Activated naive CD4-positive, alpha-beta T cell treated with anti-CD3 and anti-CD28 coated beads, Interleukin-2, amount 50 U/mL, for 72 hours (primary cell): ENCODE measurements at regions not wholly inside any gene's neighbourhood (a gene's known extent, or its start where the extent isn't known, plus 50 kb on each side); places are given as distances from the start of the nearest gene placed in this dataset.
"Not testable (repeated sequence)": the region's sequence is repeated elsewhere in the genome, so short reads cannot be mapped to it uniquely, and the experiment has no call there.

ENCODE experiments used
- ATAC-seq, 2 donors: fragments of 150-1000 bp; cut with Tn5 transposase; 2 replicates each; pipeline ENCODE4 v1.10.0; 2021; ENCODE audit warnings: mild to moderate bottlenecking in 2 of 2, moderate library complexity in 2 of 2
- DNase-seq, 2 donors: peaks; one replicate each; pipeline ENCODE4 v3.0.0; 2021 to 2022; ENCODE audit warnings: low spot score in 2 of 2
- H3K27ac Mint-ChIP-seq, 2 donors: one replicate each; pipeline ENCODE4 v1.8.0; 2022; ENCODE audit warnings: mild to moderate bottlenecking in 2 of 2, mixed read lengths in 2 of 2
- H3K36me3 Mint-ChIP-seq, 2 donors: one replicate each; pipeline ENCODE4 v1.8.0; 2022; ENCODE audit warnings: mixed read lengths in 2 of 2
- H3K9me3 Mint-ChIP-seq, 2 donors: one replicate each; pipeline ENCODE4 v1.8.0; 2022; ENCODE audit warnings: mixed read lengths in 2 of 2

DNA sequence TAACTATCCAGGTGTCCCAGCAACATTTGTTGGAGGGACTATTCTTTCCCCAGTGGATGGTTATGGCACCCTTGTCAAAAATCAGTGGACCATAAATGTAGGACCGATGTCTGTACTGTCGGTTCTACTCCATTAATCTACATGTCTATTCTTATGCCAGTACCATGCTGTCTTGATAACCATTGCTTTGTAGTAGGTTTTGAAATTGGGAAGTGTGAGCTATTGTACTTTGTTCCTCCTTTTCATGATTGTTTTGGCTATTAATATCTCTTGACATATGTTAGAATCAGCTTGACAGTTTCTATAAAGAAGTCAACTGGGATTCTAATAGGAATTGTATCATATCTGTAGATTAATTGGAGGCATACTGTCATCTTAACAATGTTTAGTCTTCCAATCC, 112.7 kb downstream of the HNRNPD start:
- ATAC-seq, result no peak
- Mint-ChIP-seq H3K27ac (no peak overlapping the region), H3K9me3 (peaks cover 0 to 3% of the 10 kb centered on the region in 2 donors), H3K36me3 (no peaks in the 10 kb centered on the region)
- DNase-seq, result no peak

DNA sequence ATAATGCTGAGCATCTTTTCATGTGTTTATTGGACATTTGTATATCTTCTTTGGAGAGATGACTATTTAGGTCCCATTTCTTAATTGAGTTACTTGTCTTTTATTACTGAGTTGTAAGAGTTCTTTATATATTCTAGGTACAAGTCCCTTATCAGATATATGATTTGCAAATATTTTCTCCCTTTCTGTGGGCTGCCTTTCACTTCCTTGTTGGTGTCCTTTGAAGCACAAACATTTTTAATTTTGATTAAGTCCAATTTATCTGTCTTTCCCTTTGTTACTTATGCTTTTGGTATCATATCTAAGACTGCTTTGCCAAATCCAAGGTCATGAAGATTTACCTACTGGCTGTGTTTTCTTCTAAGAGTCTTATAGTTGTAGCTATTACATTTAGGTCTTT, 113.2 kb downstream of the HNRNPD start:
- Mint-ChIP-seq H3K9me3 (peaks cover 0 to 3% of the 10 kb centered on the region in 2 donors), H3K36me3 (no peaks in the 10 kb centered on the region), H3K27ac (no peak overlapping the region)
- no peak for DNase-seq
- ATAC-seq, result no peak

- DNase-seq (no peak), ATAC-seq (no peak)
- Mint-ChIP-seq H3K36me3 (no peaks in the 10 kb centered on the region), H3K9me3 (no peaks in the 10 kb centered on the region), H3K27ac (no peak overlapping the region)
Measured at GRCh38 chr4:82256718-82257117, 117.1 kb downstream of the HNRNPD start.

DNA sequence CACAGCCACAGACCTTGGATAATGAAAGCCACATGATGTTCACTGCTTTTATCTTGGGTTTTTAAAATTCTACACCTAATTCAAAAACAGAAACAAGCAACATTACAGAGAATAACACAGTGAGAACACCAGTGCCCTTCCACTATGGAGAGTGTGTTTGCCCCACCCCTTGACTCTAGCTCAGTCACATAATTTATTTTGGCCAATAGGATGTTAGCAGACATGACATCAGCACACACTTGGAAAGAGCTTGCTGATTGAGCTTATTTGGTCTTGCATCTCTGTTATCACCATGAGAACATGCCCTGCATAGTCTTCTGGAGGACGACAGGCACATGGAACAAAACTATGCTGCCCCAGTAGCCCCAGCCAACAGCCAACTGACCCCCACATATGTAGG, 118.1 kb downstream of the HNRNPD start:
- no peak for ATAC-seq
- Mint-ChIP-seq H3K9me3 (peaks cover 0 to 4% of the 10 kb centered on the region in 2 donors), H3K27ac (no peak overlapping the region), H3K36me3 (no peaks in the 10 kb centered on the region)
- DNase-seq, result no peak

GRCh38 chr4:82248903-82249632, 124.7 kb downstream of the HNRNPD start:
- ATAC-seq (no peak), DNase-seq (no peak)
- peaks cover 0 to 4% of the 10 kb centered on the region in 2 donors for H3K9me3 Mint-ChIP-seq
- no peak overlapping the region for H3K27ac Mint-ChIP-seq
- H3K36me3 Mint-ChIP-seq, result no peaks in the 10 kb centered on the region

DNA sequence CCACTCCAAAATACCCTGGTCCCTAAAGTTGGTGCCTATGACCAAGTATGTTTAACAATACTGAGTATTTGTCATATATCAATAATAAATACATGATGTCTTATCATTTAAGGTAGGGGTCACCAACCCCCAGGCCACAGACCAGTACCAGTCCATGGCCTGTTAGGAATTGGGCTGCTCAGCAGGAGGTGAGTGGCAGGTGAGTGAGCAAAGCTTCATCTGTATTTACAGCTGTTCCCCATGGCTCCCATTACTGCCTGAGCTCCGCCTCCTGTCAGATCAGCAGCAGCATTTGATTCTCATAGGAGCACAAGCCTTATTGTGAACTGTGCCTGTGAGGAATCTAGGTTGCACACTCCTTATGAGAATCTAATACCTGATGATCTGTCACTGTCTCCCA, 126.2 kb downstream of the HNRNPD start:
- no peak for DNase-seq
- ATAC-seq, result no peak
- no peak overlapping the region for H3K27ac Mint-ChIP-seq
- H3K9me3 Mint-ChIP-seq, result peaks cover 0 to 4% of the 10 kb centered on the region in 2 donors
- no peaks in the 10 kb centered on the region for H3K36me3 Mint-ChIP-seq

DNA sequence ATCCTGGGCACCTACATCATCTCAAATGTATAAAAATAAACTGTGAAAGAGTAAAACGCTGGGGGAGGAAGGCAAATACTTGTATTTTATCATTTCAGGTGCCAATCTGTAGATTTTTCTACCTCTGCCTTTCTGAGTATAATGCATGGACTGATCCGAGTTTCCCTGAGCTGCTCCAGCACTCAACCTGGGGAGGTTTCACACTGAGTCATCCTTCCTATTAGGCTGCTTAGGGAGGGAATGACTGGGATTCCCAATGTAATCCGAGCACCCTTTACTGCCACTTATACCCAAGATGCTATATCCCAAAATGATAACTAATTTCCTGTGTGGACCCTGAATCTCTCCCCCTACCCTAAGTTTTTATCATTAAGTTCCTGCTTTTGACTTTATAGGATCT, 126.6 kb downstream of the HNRNPD start:
- no peak overlapping the region for H3K27ac Mint-ChIP-seq
- peaks cover 0 to 4% of the 10 kb centered on the region in 2 donors for H3K9me3 Mint-ChIP-seq
- no peak for DNase-seq
- ATAC-seq, result no peak
- H3K36me3 Mint-ChIP-seq, result no peaks in the 10 kb centered on the region

DNA sequence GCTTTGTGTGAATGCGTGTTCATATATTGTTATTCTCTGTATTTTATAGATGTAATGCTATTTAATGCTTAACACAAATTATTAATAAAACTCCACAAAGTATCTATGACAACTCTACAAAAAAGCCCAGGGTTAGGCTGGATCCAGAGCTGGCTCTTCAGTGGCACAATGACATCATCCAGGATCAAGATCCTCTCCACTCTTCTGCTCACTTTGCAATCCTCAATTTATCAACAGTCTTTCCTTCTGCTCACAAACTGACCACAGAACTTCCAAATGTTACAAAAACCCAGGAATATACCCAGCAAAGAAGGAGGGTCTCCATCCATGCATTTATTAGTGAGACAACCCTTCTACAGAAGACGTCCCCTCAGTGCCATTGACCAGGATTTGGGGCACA, 132.3 kb downstream of the HNRNPD start:
- Mint-ChIP-seq H3K9me3 (peaks cover 0 to 2% of the 10 kb centered on the region in 2 donors), H3K27ac (no peak overlapping the region), H3K36me3 (peaks cover 0 to 2% of the 10 kb centered on the region in 2 donors)
- ATAC-seq (no peak), DNase-seq (no peak)

GRCh38 chr4:82240410-82240809, 133.4 kb downstream of the HNRNPD start:
- ATAC-seq, result no peak
- H3K36me3 Mint-ChIP-seq, result peaks cover 0 to 6% of the 10 kb centered on the region in 2 donors
- no peak for DNase-seq
- H3K9me3 Mint-ChIP-seq, result peaks cover 0 to 10% of the 10 kb centered on the region in 2 donors
- peak overlapping the region in 1 of 2 donors; percentile 31 for H3K27ac Mint-ChIP-seq

DNA sequence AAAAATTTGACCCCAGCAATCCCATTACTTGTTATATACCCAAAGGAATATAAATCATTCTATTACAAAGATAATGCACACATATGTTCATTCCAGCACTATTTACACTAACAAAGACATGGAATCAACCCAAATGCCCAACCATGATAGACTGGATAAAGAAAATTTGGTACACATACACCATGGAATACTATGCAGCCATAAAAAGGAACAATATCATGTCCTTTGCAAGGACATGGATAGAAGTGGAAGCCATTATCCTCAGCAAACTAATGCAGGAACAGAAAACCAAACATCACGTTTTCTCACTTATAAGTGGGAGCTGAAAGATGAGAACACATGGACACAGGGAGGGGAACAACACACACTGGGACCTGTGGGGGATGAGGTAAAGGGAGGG, 136.6 kb downstream of the HNRNPD start:
- not testable (repeated sequence) for H3K27ac Mint-ChIP-seq, DNase-seq, H3K9me3 Mint-ChIP-seq, H3K36me3 Mint-ChIP-seq, ATAC-seq

- peaks cover 0 to 6% of the 10 kb centered on the region in 2 donors for H3K36me3 Mint-ChIP-seq
- DNase-seq (no peak), ATAC-seq (no peak)
- H3K27ac Mint-ChIP-seq, result no peak overlapping the region
- H3K9me3 Mint-ChIP-seq, result peaks cover 0 to 10% of the 10 kb centered on the region in 2 donors
Measured at GRCh38 chr4:82235346-82235745, 138.4 kb downstream of the HNRNPD start.

GRCh38 chr4:82232891-82233290, 140.9 kb downstream of the HNRNPD start:
- DNase-seq, result no peak
- Mint-ChIP-seq H3K36me3 (peaks cover 0 to 6% of the 10 kb centered on the region in 2 donors), H3K27ac (no peak overlapping the region), H3K9me3 (peaks cover 0 to 10% of the 10 kb centered on the region in 2 donors)
- peak in 1 of 2 donors; percentile 95 for ATAC-seq

- ATAC-seq (no peak), DNase-seq (no peak)
- H3K9me3 Mint-ChIP-seq, result peaks cover 0 to 10% of the 10 kb centered on the region in 2 donors
- no peak overlapping the region for H3K27ac Mint-ChIP-seq
- H3K36me3 Mint-ChIP-seq, result peaks cover 0 to 6% of the 10 kb centered on the region in 2 donors
Measured at GRCh38 chr4:82231806-82232205, 142.0 kb downstream of the HNRNPD start.

DNA sequence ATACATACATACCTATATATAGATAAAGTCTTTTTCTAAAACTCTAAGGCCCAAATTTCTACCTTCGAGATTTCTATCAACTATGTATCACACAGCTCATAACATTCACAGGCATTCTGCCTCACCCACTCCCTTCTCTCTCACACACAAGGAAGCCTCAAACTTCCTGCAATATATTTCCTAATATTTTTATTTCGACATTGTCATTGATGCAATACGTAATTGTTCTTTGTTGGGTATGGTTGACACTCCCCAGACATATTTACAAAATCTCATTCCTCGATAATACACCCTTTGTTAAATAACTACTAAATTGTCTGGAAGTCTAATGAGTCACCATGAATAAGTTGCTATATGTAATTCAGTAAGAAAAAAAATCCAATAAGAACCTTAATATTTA, 143.5 kb downstream of the HNRNPD start:
- H3K9me3 Mint-ChIP-seq, result no peaks in the 10 kb centered on the region
- no peak for ATAC-seq

GRCh38 chr4:82225030-82225429, 148.8 kb downstream of the HNRNPD start:
- Mint-ChIP-seq H3K27ac (no peak overlapping the region), H3K36me3 (no peaks in the 10 kb centered on the region)

More for the DNA sequence above, 143.5 kb downstream of the HNRNPD start:
- Mint-ChIP-seq H3K36me3 (no peaks in the 10 kb centered on the region), H3K27ac (no peak overlapping the region)
- no peak for DNase-seq

GRCh38 chr4:82223715-82224114, 150.1 kb downstream of the HNRNPD start:
- Mint-ChIP-seq H3K9me3 (peaks cover 0 to 4% of the 10 kb centered on the region in 2 donors), H3K27ac (no peak overlapping the region), H3K36me3 (no peaks in the 10 kb centered on the region)
- ATAC-seq, result peak in 1 of 2 donors; percentile 70
- DNase-seq, result no peak

More at GRCh38 chr4:82225030-82225429, 148.8 kb downstream of the HNRNPD start:
- no peak for DNase-seq
- ATAC-seq, result no peak
- H3K9me3 Mint-ChIP-seq, result peaks cover 0 to 4% of the 10 kb centered on the region in 2 donors

DNA sequence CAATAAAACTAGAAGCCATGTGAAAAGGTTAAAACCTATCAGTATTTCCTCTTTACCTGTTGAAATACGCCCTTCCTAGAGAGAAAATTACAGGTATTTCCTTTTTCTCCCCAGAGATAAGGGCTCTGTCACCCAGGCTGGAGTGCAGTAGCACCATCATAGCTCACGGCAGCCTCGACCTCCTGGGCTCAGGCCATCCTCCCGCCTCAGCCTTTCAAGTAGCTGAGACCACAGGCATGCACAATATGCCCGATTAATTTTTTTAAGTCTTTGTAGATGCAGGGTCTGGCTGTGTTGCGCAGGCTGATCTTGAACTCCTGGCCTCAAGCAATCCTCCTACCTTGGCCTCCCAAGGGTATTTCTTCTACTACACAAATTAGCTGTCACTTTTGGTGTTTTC, 154.4 kb downstream of the HNRNPD start:
- Mint-ChIP-seq H3K27ac (no peak overlapping the region), H3K9me3 (peaks cover 0 to 4% of the 10 kb centered on the region in 2 donors), H3K36me3 (no peaks in the 10 kb centered on the region)
- DNase-seq (no peak), ATAC-seq (no peak)
